ENCODE measurements at regions not wholly inside any gene's neighbourhood (a gene's known extent, or its start where the extent isn't known, plus 50 kb on each side); places are given as distances from the start of the nearest gene placed in this dataset.

GRCh38 chr4:100721077-100721476 lies 203.3 kb upstream of the EMCN start:
- in situ Hi-C loops (cut with MboI; ENCODE audit: low sequenced_read_pairs in 4 of 4) (no loop called here), intact Hi-C loops (cut with DNase I; ENCODE audit: low total_unique reads) (no loop called here)
- no peak overlapping the region for H3K4me3 ChIP-seq
- DNase-seq: no peak
- no peak for ATAC-seq
- no peaks in the 10 kb centered on the region for H3K27me3 ChIP-seq
- no peaks in the 10 kb centered on the region for H3K4me1 ChIP-seq
- H3K27ac ChIP-seq: no peak overlapping the region
- H3K36me3 ChIP-seq: no peaks in the 10 kb centered on the region
- no peaks in the 10 kb centered on the region for H3K9me3 ChIP-seq
- TF ChIP-seq POLR2A (IDR thresholded peaks at IDR 0.05) (no peak), CTCF (IDR thresholded peaks at IDR 0.05 in 4 of 5, conservative IDR thresholded peaks at IDR 0.05 in 1 of 5) (no peak)

GRCh38 chr4:100716416-100716815 lies 198.6 kb upstream of the EMCN start:
- H3K36me3 ChIP-seq: no peaks in the 10 kb centered on the region
- H3K4me3 ChIP-seq: no peak overlapping the region
- no peak overlapping the region for H3K27ac ChIP-seq
- TF ChIP-seq POLR2A (IDR thresholded peaks at IDR 0.05) (no peak), CTCF (IDR thresholded peaks at IDR 0.05 in 4 of 5, conservative IDR thresholded peaks at IDR 0.05 in 1 of 5) (no peak)
- ATAC-seq: no peak
- no peak for DNase-seq
- H3K4me1 ChIP-seq: no peaks in the 10 kb centered on the region
- in situ Hi-C loops (cut with MboI; ENCODE audit: low sequenced_read_pairs in 4 of 4) (no loop called here), intact Hi-C loops (cut with DNase I; ENCODE audit: low total_unique reads) (loop anchor here (5.0 kb wide), 1 partner anchor 1044 kb away; no protein-coding TSS in a partner anchor)
- peaks cover 0 to 5% (median 0%) of the 10 kb centered on the region in 3 donors for H3K9me3 ChIP-seq
- no peaks in the 10 kb centered on the region for H3K27me3 ChIP-seq

- intact Hi-C loops (cut with DNase I; ENCODE audit: low total_unique reads): no loop called here
- no peak for ATAC-seq
Measured at GRCh38 chr4:100708776-100709175, 191.0 kb upstream of the EMCN start.

GRCh38 chr4:100707786-100708185 lies 190.0 kb upstream of the EMCN start:
- in situ Hi-C loops (cut with MboI; ENCODE audit: low sequenced_read_pairs in 4 of 4): no loop called here

More at GRCh38 chr4:100708776-100709175, 191.0 kb upstream of the EMCN start:
- H3K27ac ChIP-seq: no peak overlapping the region
- in situ Hi-C loops (cut with MboI; ENCODE audit: low sequenced_read_pairs in 4 of 4): no loop called here
- H3K36me3 ChIP-seq: no peaks in the 10 kb centered on the region
- DNase-seq: no peak
- TF ChIP-seq POLR2A (IDR thresholded peaks at IDR 0.05): no peak
- TF ChIP-seq CTCF (IDR thresholded peaks at IDR 0.05 in 4 of 5, conservative IDR thresholded peaks at IDR 0.05 in 1 of 5): no peak
- no peaks in the 10 kb centered on the region for H3K27me3 ChIP-seq
- H3K9me3 ChIP-seq: no peaks in the 10 kb centered on the region
- no peaks in the 10 kb centered on the region for H3K4me1 ChIP-seq
- no peak overlapping the region for H3K4me3 ChIP-seq

More at GRCh38 chr4:100707786-100708185, 190.0 kb upstream of the EMCN start:
- DNase-seq (no peak), ATAC-seq (no peak)
- Histone ChIP-seq H3K36me3 (no peaks in the 10 kb centered on the region), H3K9me3 (no peaks in the 10 kb centered on the region), H3K27ac (no peak overlapping the region), H3K4me1 (no peaks in the 10 kb centered on the region), H3K4me3 (no peak overlapping the region), H3K27me3 (no peaks in the 10 kb centered on the region)
- intact Hi-C loops (cut with DNase I; ENCODE audit: low total_unique reads): no loop called here
- TF ChIP-seq POLR2A (IDR thresholded peaks at IDR 0.05) (no peak), CTCF (IDR thresholded peaks at IDR 0.05 in 4 of 5, conservative IDR thresholded peaks at IDR 0.05 in 1 of 5) (no peak)

Data from gastrocnemius medialis (tissue), 4 donors.